ENCODE measurements at regions not wholly inside any gene's neighbourhood (a gene's known extent, or its start where the extent isn't known, plus 50 kb on each side); places are given as distances from the start of the nearest gene placed in this dataset.

- TF ChIP-seq POLR2A (IDR thresholded peaks at IDR 0.05) (no peak), CTCF (IDR thresholded peaks at IDR 0.05) (no peak)
These were observed 75.1 kb upstream of the PTGFRN start for GRCh38 chr1:116834595-116834994.
